Osteoblast (primary cell): ENCODE measurements at regions not wholly inside any gene's neighbourhood (a gene's known extent, or its start where the extent isn't known, plus 50 kb on each side); places are given as distances from the start of the nearest gene placed in this dataset.

Experiments used
- DNase-seq: peaks from one replicate; pipeline ENCODE4 v3.0.0; 2011; ENCODE audit warnings: low spot score, mixed read lengths; ENCODE audit not compliant: insufficient read length; ENCODE audit errors: missing footprints
- H2AFZ ChIP-seq: 2 replicates; pipeline ENCODE4 v1.6.0; 2011; ENCODE audit warnings: mild to moderate bottlenecking, low read length
- H3K27ac ChIP-seq: 2 replicates; pipeline ENCODE4 v1.5.1; 2011; ENCODE audit warnings: mild to moderate bottlenecking, low read depth, low read length, moderate library complexity
- H3K27me3 ChIP-seq: 2 replicates; pipeline ENCODE4 v1.6.0; 2012; ENCODE audit warnings: mild to moderate bottlenecking, control low read depth, inconsistent platforms, low read length, moderate library complexity; ENCODE audit not compliant: insufficient read depth
- H3K36me3 ChIP-seq: 2 replicates; pipeline ENCODE4 v1.5.1; 2011; ENCODE audit warnings: mild to moderate bottlenecking, low read length, control low read depth, moderate library complexity; ENCODE audit not compliant: insufficient read depth
- H3K4me1 ChIP-seq: 2 replicates; pipeline ENCODE4 v1.5.1; 2011; ENCODE audit warnings: mild to moderate bottlenecking, low read length, control low read depth, moderate library complexity; ENCODE audit not compliant: insufficient read depth
- H3K4me2 ChIP-seq: 2 replicates; pipeline ENCODE4 v1.6.0; 2011; ENCODE audit warnings: mild to moderate bottlenecking, low read length; ENCODE audit not compliant: insufficient read depth
- H3K4me3 ChIP-seq: fragments of 200-600 bp; sonication (generic); 3 replicates; pipeline ENCODE4 v1.5.1; 2012; ENCODE audit warnings: mild to moderate bottlenecking, low read length, inconsistent platforms; ENCODE audit not compliant: insufficient read depth
- H3K79me2 ChIP-seq: 2 replicates; pipeline ENCODE4 v1.6.0; 2012; ENCODE audit warnings: mild to moderate bottlenecking, low read length, control low read depth, inconsistent platforms; ENCODE audit not compliant: insufficient read depth
- H3K9me3 ChIP-seq: 2 replicates; pipeline ENCODE4 v1.5.1; 2011; ENCODE audit warnings: low read depth, low read length, control low read depth
- H4K20me1 ChIP-seq: 2 replicates; pipeline ENCODE4 v1.6.0; 2012; ENCODE audit warnings: mild to moderate bottlenecking, low read length, control low read depth; ENCODE audit not compliant: insufficient read depth
- TF ChIP-seq, protein P1 (sequence below): IDR thresholded peaks from 2 replicates; pipeline ENCODE4 v1.5.1; 2011; ENCODE audit warnings: mild to moderate bottlenecking, low read depth, low read length, moderate library complexity; ENCODE audit errors: extremely low read depth

DNA sequence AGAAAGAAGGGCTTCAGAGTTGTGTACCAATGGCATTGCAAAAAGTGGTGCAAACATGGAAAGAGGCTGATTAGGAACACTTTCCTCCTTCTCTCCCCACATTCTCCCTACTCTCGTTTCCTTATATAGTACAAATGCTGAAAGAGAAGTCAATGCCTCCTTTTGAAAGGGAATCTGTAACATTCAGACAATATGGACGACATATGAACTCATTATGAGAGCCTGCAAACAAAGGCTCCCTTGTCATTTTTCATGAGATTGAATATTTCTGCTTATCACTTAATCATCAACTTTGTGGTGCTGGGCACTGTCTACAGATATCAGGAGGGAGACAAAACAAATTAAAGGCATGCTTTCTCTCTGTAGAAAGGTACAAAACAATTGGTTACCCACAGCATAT is 437.1 kb upstream of the PHF14 start:
- no peak overlapping the region for H3K27ac ChIP-seq
- H3K36me3 ChIP-seq = no peaks in the 10 kb centered on the region
- TF ChIP-seq, protein P1, sequence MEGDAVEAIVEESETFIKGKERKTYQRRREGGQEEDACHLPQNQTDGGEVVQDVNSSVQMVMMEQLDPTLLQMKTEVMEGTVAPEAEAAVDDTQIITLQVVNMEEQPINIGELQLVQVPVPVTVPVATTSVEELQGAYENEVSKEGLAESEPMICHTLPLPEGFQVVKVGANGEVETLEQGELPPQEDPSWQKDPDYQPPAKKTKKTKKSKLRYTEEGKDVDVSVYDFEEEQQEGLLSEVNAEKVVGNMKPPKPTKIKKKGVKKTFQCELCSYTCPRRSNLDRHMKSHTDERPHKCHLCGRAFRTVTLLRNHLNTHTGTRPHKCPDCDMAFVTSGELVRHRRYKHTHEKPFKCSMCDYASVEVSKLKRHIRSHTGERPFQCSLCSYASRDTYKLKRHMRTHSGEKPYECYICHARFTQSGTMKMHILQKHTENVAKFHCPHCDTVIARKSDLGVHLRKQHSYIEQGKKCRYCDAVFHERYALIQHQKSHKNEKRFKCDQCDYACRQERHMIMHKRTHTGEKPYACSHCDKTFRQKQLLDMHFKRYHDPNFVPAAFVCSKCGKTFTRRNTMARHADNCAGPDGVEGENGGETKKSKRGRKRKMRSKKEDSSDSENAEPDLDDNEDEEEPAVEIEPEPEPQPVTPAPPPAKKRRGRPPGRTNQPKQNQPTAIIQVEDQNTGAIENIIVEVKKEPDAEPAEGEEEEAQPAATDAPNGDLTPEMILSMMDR = no peak
- no peaks in the 10 kb centered on the region for H3K27me3 ChIP-seq
- no peak overlapping the region for H3K4me2 ChIP-seq
- no peak overlapping the region for H3K4me3 ChIP-seq
- no peaks in the 10 kb centered on the region for H3K4me1 ChIP-seq
- DNase-seq = no peak
- no peaks in the 10 kb centered on the region for H3K9me3 ChIP-seq
- no peaks in the 10 kb centered on the region for H3K79me2 ChIP-seq
- no peak overlapping the region for H2AFZ ChIP-seq
- no peaks in the 10 kb centered on the region for H4K20me1 ChIP-seq

DNA sequence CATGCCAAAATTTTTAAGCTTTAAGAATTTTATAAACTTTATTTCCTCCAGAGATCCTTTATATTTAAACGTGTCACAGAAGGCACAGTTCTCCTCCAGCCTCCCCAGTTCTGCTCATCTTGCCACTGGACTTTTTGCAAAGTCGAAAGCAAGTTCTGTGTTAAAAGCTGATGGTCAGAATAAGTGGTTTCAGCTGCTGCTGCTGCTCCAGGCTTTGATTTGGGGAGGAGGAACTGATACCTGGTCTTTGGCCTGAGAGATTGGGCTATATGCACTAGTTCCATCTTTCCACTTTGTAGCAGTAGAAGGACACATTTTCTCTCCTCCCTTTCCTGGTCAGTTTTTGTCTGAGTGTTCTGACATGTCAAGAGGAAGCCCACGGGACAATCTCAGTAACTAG is 435.9 kb upstream of the PHF14 start:
- no peaks in the 10 kb centered on the region for H3K36me3 ChIP-seq
- H3K79me2 ChIP-seq = no peaks in the 10 kb centered on the region
- H2AFZ ChIP-seq = no peak overlapping the region
- H3K9me3 ChIP-seq = no peaks in the 10 kb centered on the region
- H3K4me1 ChIP-seq = no peaks in the 10 kb centered on the region
- H4K20me1 ChIP-seq = no peaks in the 10 kb centered on the region
- H3K4me2 ChIP-seq = no peak overlapping the region
- DNase-seq = no peak
- no peaks in the 10 kb centered on the region for H3K27me3 ChIP-seq
- TF ChIP-seq, protein P1 = no peak
- no peak overlapping the region for H3K4me3 ChIP-seq
- H3K27ac ChIP-seq = no peak overlapping the region

DNA sequence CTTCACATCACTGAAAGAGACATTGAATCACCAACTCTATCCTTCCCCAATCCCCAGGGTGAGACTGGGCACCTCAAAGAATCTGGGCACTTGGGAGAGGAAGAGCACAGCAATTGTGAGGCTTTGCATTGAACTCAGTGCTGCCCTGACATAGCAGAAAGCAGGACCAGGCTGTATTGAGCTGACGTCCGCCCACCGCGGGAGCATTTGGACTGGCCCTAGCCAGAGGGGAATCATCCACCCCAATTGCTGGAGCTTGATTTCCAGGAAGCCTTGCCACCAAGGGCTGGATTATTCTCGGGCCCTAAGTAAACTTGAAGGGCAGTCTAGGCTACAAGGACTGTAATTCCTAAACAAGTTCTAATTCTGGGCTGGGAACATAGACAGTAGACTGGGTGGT is 416.3 kb upstream of the PHF14 start:
- Histone ChIP-seq H3K4me3 (no peak overlapping the region), H2AFZ (no peak overlapping the region), H3K27me3 (no peaks in the 10 kb centered on the region), H3K36me3 (no peaks in the 10 kb centered on the region), H3K27ac (no peak overlapping the region), H3K4me2 (no peak overlapping the region), H4K20me1 (no peaks in the 10 kb centered on the region), H3K9me3 (peaks cover 6% of the 10 kb centered on the region), H3K79me2 (no peaks in the 10 kb centered on the region), H3K4me1 (no peaks in the 10 kb centered on the region)
- no peak for DNase-seq
- TF ChIP-seq, protein P1 = no peak

DNA sequence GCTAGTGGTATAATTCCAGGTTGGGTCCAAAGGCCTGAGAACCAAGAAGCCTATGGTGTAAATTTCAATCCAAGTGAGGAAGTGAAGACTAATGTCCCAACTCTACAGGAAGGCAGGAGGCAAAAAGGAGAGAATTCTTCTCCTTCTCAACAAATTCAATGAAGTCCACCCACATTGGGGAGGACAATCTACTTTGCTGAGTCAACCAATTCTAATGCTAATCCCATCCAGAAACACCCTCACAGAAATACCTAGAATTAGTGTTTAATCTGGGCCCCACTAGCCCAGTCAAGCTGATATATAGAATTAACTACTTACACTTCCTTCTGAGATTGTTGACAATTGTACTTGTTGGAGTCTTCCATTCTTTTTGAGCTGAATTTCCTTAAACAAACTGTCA is 413.2 kb upstream of the PHF14 start:
- Histone ChIP-seq H3K9me3 (peaks cover 6% of the 10 kb centered on the region), H3K27me3 (no peaks in the 10 kb centered on the region), H3K27ac (no peak overlapping the region), H3K4me1 (no peaks in the 10 kb centered on the region), H3K79me2 (no peaks in the 10 kb centered on the region), H3K36me3 (no peaks in the 10 kb centered on the region), H2AFZ (no peak overlapping the region), H3K4me3 (no peak overlapping the region), H3K4me2 (no peak overlapping the region), H4K20me1 (no peaks in the 10 kb centered on the region)
- TF ChIP-seq, protein P1 = no peak
- DNase-seq = no peak
